Spleen (tissue), 11 donors: ENCODE measurements at regions not wholly inside any gene's neighbourhood (a gene's known extent, or its start where the extent isn't known, plus 50 kb on each side); places are given as distances from the start of the nearest gene placed in this dataset.

Experiments used
- DNase-seq: peaks from one replicate; pipeline ENCODE4 v3.0.0-alpha.2; 2020
- H3K27ac ChIP-seq, 8 donors: fragments of 200-600 bp; sonication (generic) in 7 of 8; 1 replicate in 4 of 8; 2 replicates in 4 of 8; pipeline versions ENCODE4 v1.5.0 to v1.8.0; 2016 to 2021; ENCODE audit warnings: inconsistent platforms in 4 of 8, mild to moderate bottlenecking in 4 of 8, moderate library complexity in 1 of 8
- H3K27me3 ChIP-seq, 7 donors: fragments of 200-600 bp; sonication (generic) in 6 of 7; replicated peaks in 1 of 7; 1 replicate in 4 of 7; 2 replicates in 3 of 7; pipeline versions ENCODE4 v1.5.0 to v1.8.0; 2016 to 2021; ENCODE audit warnings: inconsistent platforms in 3 of 7, mild to moderate bottlenecking in 1 of 7
- H3K36me3 ChIP-seq, 6 donors: fragments of 200-600 bp; sonication (generic) in 5 of 6; 1 replicate in 4 of 6; 2 replicates in 2 of 6; pipeline versions ENCODE4 v1.5.0 to v1.8.0; 2016 to 2021; ENCODE audit warnings: inconsistent platforms in 2 of 6
- H3K4me1 ChIP-seq, 6 donors: fragments of 200-600 bp; sonication (generic) in 5 of 6; 1 replicate in 3 of 6; 2 replicates in 3 of 6; pipeline versions ENCODE4 v1.5.0 to v1.8.0; 2016 to 2021; ENCODE audit warnings: inconsistent platforms in 3 of 6
- H3K4me3 ChIP-seq, 8 donors: fragments of 200-600 bp; sonication (generic) in 7 of 8; 1 replicate in 4 of 8; 2 replicates in 4 of 8; pipeline versions ENCODE4 v1.5.0 to v1.8.0; 2016 to 2021; ENCODE audit warnings: inconsistent platforms in 4 of 8, mild to moderate bottlenecking in 4 of 8, moderate library complexity in 2 of 8
- H3K9me3 ChIP-seq, 8 donors: fragments of 200-600 bp; sonication (generic) in 7 of 8; 1 replicate in 4 of 8; 2 replicates in 4 of 8; pipeline versions ENCODE4 v1.5.0 to v1.8.0; 2016 to 2021; ENCODE audit warnings: inconsistent platforms in 4 of 8
- POLR2A ChIP-seq, 3 donors: fragments of 450-650 bp; IDR thresholded peaks; one replicate each; pipeline ENCODE4 v1.5.1; 2017; ENCODE audit warnings: antibody characterized with exemption in 3 of 3, mild to moderate bottlenecking in 1 of 3
- POLR2AphosphoS5 ChIP-seq, 3 donors: sonication (generic); formaldehyde crosslinking; IDR thresholded peaks; one replicate each; pipeline ENCODE4 v1.5.1; 2017; ENCODE audit warnings: antibody characterized with exemption in 3 of 3
- WGBS, 5 donors: extraction: QIAGEN DNeasy Blood & Tissue Kit in 3 of 5; methylation state at CpG; one replicate each; pipeline versions ENCODE4 v1.1.5 to v1.1.7; 2013 to 2018; 5-methylcytosine and 5-hydroxymethylcytosine counted together
- intact Hi-C: fragments of 100-400 bp; cut with DNase I; formaldehyde crosslinking; loops from one replicate; pipeline ENCODE4 v1.15.0; 2023; ENCODE audit warnings: low total_unique reads
- TF ChIP-seq, protein P1 (sequence below), 11 experiments: fragments of 200-600 bp in 7 of 11; fragments of 450-650 bp in 4 of 11; sonication (generic) in 4 of 11; IDR thresholded peaks in 8 of 11; conservative IDR thresholded peaks in 3 of 11; 1 replicate in 7 of 11; 2 replicates in 4 of 11; pipeline versions ENCODE4 v1.4.0 to v1.8.0; 2016 to 2021; ENCODE audit warnings: antibody characterized with exemption in 11 of 11, inconsistent platforms in 4 of 11, mild to moderate bottlenecking in 1 of 11
- donor health status: healthy with polysubstance abuse.
- donor health status: DM: no; HTN: no; CAD: no; lungs with moderate emphysema.
- donor health status: DM: no; HTN: no; CAD: no.
- donor health status: Bipolar disorder and iron deficiency.
- donor health status: healthy.
- donor health status: DM: no; HTN: no; CAD: no.
- donor health status: DM: yes; HTN: yes; CAD: no.

GRCh38 chr21:22263890-22264289, 1265.7 kb downstream of the NCAM2 start:
- H3K36me3 ChIP-seq, result no peaks in the 10 kb centered on the region
- TF ChIP-seq POLR2A (IDR thresholded peaks at IDR 0.05) (no peak), POLR2AphosphoS5 (IDR thresholded peaks at IDR 0.05) (no peak)
- TF ChIP-seq, protein P1, sequence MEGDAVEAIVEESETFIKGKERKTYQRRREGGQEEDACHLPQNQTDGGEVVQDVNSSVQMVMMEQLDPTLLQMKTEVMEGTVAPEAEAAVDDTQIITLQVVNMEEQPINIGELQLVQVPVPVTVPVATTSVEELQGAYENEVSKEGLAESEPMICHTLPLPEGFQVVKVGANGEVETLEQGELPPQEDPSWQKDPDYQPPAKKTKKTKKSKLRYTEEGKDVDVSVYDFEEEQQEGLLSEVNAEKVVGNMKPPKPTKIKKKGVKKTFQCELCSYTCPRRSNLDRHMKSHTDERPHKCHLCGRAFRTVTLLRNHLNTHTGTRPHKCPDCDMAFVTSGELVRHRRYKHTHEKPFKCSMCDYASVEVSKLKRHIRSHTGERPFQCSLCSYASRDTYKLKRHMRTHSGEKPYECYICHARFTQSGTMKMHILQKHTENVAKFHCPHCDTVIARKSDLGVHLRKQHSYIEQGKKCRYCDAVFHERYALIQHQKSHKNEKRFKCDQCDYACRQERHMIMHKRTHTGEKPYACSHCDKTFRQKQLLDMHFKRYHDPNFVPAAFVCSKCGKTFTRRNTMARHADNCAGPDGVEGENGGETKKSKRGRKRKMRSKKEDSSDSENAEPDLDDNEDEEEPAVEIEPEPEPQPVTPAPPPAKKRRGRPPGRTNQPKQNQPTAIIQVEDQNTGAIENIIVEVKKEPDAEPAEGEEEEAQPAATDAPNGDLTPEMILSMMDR (IDR thresholded peaks at IDR 0.05 in 8 of 11, conservative IDR thresholded peaks at IDR 0.05 in 3 of 11), result no peak
- no peak overlapping the region for H3K4me3 ChIP-seq
- no peak overlapping the region for H3K27ac ChIP-seq
- H3K27me3 ChIP-seq, result no peaks in the 10 kb centered on the region
- peaks cover 0 to 18% (median 3%) of the 10 kb centered on the region in 8 donors for H3K9me3 ChIP-seq
- no peaks in the 10 kb centered on the region for H3K4me1 ChIP-seq
- no peak for DNase-seq
- 89 to 96% (median 92%) methylated on average over 8 of the region's 8 CpGs for WGBS, 5 donors
- intact Hi-C loops, result no loop called here

- H3K27me3 ChIP-seq, result no peaks in the 10 kb centered on the region
- no peak overlapping the region for H3K27ac ChIP-seq
- TF ChIP-seq POLR2A (IDR thresholded peaks at IDR 0.05) (no peak), POLR2AphosphoS5 (IDR thresholded peaks at IDR 0.05) (no peak)
- 68 to 88% (median 79%) methylated on average over 2 of the region's 2 CpGs for WGBS, 5 donors
- no peak for DNase-seq
- H3K9me3 ChIP-seq, result peaks cover 0 to 10% (median 0%) of the 10 kb centered on the region in 8 donors
- H3K4me1 ChIP-seq, result no peaks in the 10 kb centered on the region
- H3K4me3 ChIP-seq, result no peak overlapping the region
- intact Hi-C loops, result no loop called here
- H3K36me3 ChIP-seq, result no peaks in the 10 kb centered on the region
Measured at GRCh38 chr21:22277341-22277740, 1279.1 kb downstream of the NCAM2 start.

DNA sequence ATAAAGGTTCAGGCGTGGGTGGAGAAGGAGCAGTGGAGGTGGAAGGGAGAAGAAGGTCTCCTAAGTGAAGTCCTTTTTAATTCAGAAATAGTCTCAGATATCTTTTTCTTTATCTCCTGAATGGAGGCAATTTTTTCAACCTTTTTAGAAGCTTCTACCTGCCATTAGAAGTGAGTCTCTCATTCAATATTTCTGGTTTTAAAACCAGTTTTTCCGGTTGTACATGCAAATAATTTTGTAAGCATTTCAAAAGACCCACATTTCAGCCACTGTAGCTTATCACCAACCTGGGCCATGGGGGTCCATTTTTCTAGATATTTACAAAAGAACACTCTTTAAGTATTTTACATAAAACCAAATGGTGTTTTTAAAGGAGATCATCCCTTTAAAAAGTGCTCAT, 1280.2 kb downstream of the NCAM2 start:
- 70 to 79% (median 74%) methylated on average over 2 of the region's 2 CpGs for WGBS, 5 donors

DNA sequence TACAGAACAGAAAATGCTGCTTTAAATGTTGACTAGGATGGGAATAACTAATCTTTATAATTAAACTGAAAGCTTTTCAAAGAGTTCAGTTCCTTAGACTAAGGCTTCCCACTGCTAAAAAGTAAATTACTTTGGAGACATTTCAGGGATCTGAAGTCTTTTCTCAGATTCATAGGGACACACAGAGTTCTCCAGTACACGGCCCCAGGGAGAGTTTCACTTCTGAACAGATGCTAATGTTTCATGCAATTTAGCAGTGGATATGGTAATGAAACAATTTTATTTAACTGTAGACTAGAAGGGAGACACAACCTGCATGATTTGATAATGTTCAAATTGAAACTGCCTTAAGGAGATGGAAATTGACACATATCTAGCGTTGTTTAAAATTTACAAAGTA, 1282.6 kb downstream of the NCAM2 start:
- intact Hi-C loops, result no loop called here

More for the DNA sequence above, 1280.2 kb downstream of the NCAM2 start:
- no peaks in the 10 kb centered on the region for H3K36me3 ChIP-seq
- H3K9me3 ChIP-seq, result peaks cover 0 to 10% (median 0%) of the 10 kb centered on the region in 8 donors
- H3K27me3 ChIP-seq, result no peaks in the 10 kb centered on the region
- no peaks in the 10 kb centered on the region for H3K4me1 ChIP-seq
- no peak overlapping the region for H3K4me3 ChIP-seq
- no peak for DNase-seq
- intact Hi-C loops, result no loop called here
- no peak overlapping the region for H3K27ac ChIP-seq
- no peak for TF ChIP-seq POLR2A (IDR thresholded peaks at IDR 0.05)
- TF ChIP-seq, protein P1 (IDR thresholded peaks at IDR 0.05 in 8 of 11, conservative IDR thresholded peaks at IDR 0.05 in 3 of 11), result no peak
- TF ChIP-seq POLR2AphosphoS5 (IDR thresholded peaks at IDR 0.05), result no peak

More for the DNA sequence above, 1282.6 kb downstream of the NCAM2 start:
- no peaks in the 10 kb centered on the region for H3K27me3 ChIP-seq
- no peak overlapping the region for H3K27ac ChIP-seq
- no peak overlapping the region for H3K4me3 ChIP-seq
- H3K9me3 ChIP-seq, result peaks cover 0 to 4% (median 0%) of the 10 kb centered on the region in 8 donors
- TF ChIP-seq POLR2AphosphoS5 (IDR thresholded peaks at IDR 0.05) (no peak), POLR2A (IDR thresholded peaks at IDR 0.05) (no peak)
- TF ChIP-seq, protein P1 (IDR thresholded peaks at IDR 0.05 in 8 of 11, conservative IDR thresholded peaks at IDR 0.05 in 3 of 11), result no peak
- no peaks in the 10 kb centered on the region for H3K4me1 ChIP-seq
- no peaks in the 10 kb centered on the region for H3K36me3 ChIP-seq
- 69 to 88% (median 81%) methylated on average over 2 of the region's 2 CpGs for WGBS, 5 donors
- no peak for DNase-seq
